ENCODE measurements at regions not wholly inside any gene's neighbourhood (a gene's known extent, or its start where the extent isn't known, plus 50 kb on each side); places are given as distances from the start of the nearest gene placed in this dataset.
A peak's percentile ranks its signal among the peaks of the same experiment; 100 is the strongest.

DNA sequence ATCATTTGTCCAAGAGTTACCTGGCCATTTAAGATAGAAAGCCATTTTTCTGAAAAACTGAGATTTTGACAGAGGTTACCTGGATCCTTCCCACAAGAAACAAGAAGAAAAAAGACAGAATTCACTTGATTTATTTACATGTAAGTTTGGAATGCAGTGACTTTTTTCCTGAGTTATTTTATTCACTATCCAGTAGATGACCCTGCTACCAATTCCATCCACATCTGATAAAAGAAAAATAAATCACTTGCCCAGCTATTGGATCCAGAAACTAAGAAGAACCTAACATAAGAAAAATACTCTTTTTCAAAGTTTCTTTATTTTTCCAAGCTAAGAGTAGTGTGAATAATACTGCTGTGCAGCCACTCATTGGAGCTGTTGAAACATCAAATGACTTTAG lies 275.2 kb downstream of the CETN3 start:
- DNase-seq (ENCODE audit: extremely low spot score in 2 of 2) = no peak
- Histone ChIP-seq H3K9me3 (no peaks in the 10 kb centered on the region), H3K4me3 (no peak overlapping the region), H3K27ac (no peak overlapping the region), H3K4me1 (no peaks in the 10 kb centered on the region), H3K36me3 (no peaks in the 10 kb centered on the region), H3K27me3 (no peaks in the 10 kb centered on the region)
- intact Hi-C loops (cut with DNase I) = loop anchor here (2.0 kb wide), 1 partner anchor 62 kb away; no protein-coding TSS in a partner anchor
- no peak for TF ChIP-seq POLR2AphosphoS5 (IDR thresholded peaks at IDR 0.05; ENCODE audit: insufficient read depth in 1 of 2, low read depth in 1 of 2)
- no peak for TF ChIP-seq POLR2A (IDR thresholded peaks at IDR 0.05)
- no peak for TF ChIP-seq CTCF (IDR thresholded peaks at IDR 0.05)

GRCh38 chr5:90133941-90134340 lies 275.6 kb downstream of the CETN3 start:
- Histone ChIP-seq H3K4me1 (no peaks in the 10 kb centered on the region), H3K9me3 (no peaks in the 10 kb centered on the region), H3K36me3 (no peaks in the 10 kb centered on the region), H3K4me3 (no peak overlapping the region), H3K27ac (no peak overlapping the region), H3K27me3 (no peaks in the 10 kb centered on the region)
- no peak for DNase-seq (ENCODE audit: extremely low spot score in 2 of 2)
- intact Hi-C loops (cut with DNase I) = loop anchor here (2.0 kb wide), 1 partner anchor 61 kb away; no protein-coding TSS in a partner anchor
- TF ChIP-seq POLR2AphosphoS5 (IDR thresholded peaks at IDR 0.05; ENCODE audit: insufficient read depth in 1 of 2, low read depth in 1 of 2) = no peak
- no peak for TF ChIP-seq CTCF (IDR thresholded peaks at IDR 0.05)
- TF ChIP-seq POLR2A (IDR thresholded peaks at IDR 0.05) = no peak

- intact Hi-C loops (cut with DNase I) = no loop called here
- Histone ChIP-seq H3K27ac (peak overlapping the region; percentile 28), H3K36me3 (no peaks in the 10 kb centered on the region), H3K9me3 (no peaks in the 10 kb centered on the region), H3K27me3 (no peaks in the 10 kb centered on the region), H3K4me1 (no peaks in the 10 kb centered on the region), H3K4me3 (no peak overlapping the region)
- no peak for DNase-seq (ENCODE audit: extremely low spot score in 2 of 2)
- TF ChIP-seq POLR2AphosphoS5 (IDR thresholded peaks at IDR 0.05; ENCODE audit: insufficient read depth in 1 of 2, low read depth in 1 of 2) (no peak), POLR2A (IDR thresholded peaks at IDR 0.05) (no peak), CTCF (IDR thresholded peaks at IDR 0.05) (no peak)
Measured at GRCh38 chr5:90131383-90132133, 278.0 kb downstream of the CETN3 start.

- intact Hi-C loops (cut with DNase I) = no loop called here
- no peak for DNase-seq (ENCODE audit: extremely low spot score in 2 of 2)
- TF ChIP-seq POLR2AphosphoS5 (IDR thresholded peaks at IDR 0.05; ENCODE audit: insufficient read depth in 1 of 2, low read depth in 1 of 2) = no peak
- TF ChIP-seq POLR2A (IDR thresholded peaks at IDR 0.05) = no peak
- TF ChIP-seq CTCF (IDR thresholded peaks at IDR 0.05) = no peak
Measured at GRCh38 chr5:90128551-90128950, 281.0 kb downstream of the CETN3 start.

DNA sequence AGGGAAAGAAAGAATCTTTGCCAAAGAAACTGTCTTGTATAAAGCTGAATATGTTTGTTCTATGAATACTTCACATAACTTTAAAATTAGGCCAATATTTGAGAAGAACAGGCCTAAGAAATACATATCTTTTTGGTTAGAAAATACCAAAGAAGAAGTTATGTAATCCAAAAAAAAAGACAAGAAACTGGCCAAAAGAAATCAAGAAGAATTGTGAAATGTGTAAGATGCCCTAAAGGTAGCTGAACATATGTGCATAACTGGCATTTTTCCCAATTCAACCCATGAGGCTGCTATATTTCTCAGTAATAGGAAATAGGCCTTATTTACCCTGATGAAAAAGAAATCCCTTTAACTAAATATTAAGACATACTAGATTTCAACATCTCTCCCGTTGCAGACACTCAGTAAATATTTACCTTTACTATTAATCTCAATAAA lies 290.0 kb downstream of the CETN3 start:
- no peaks in the 10 kb centered on the region for H3K36me3 ChIP-seq
- no peak for DNase-seq (ENCODE audit: extremely low spot score in 2 of 2)
- no peaks in the 10 kb centered on the region for H3K27me3 ChIP-seq
- no peaks in the 10 kb centered on the region for H3K9me3 ChIP-seq
- intact Hi-C loops (cut with DNase I) = no loop called here
- H3K4me1 ChIP-seq = no peaks in the 10 kb centered on the region
- TF ChIP-seq CTCF (IDR thresholded peaks at IDR 0.05) (no peak), POLR2A (IDR thresholded peaks at IDR 0.05) (no peak), POLR2AphosphoS5 (IDR thresholded peaks at IDR 0.05; ENCODE audit: insufficient read depth in 1 of 2, low read depth in 1 of 2) (no peak)
- H3K27ac ChIP-seq = no peak overlapping the region
- H3K4me3 ChIP-seq = no peak overlapping the region

More at GRCh38 chr5:90128551-90128950, 281.0 kb downstream of the CETN3 start:
- Histone ChIP-seq H3K9me3 (no peaks in the 10 kb centered on the region), H3K27ac (no peak overlapping the region), H3K4me3 (no peak overlapping the region), H3K4me1 (no peaks in the 10 kb centered on the region), H3K36me3 (no peaks in the 10 kb centered on the region), H3K27me3 (no peaks in the 10 kb centered on the region)
